ENCODE measurements at regions not wholly inside any gene's neighbourhood (a gene's known extent, or its start where the extent isn't known, plus 50 kb on each side); places are given as distances from the start of the nearest gene placed in this dataset.

DNA sequence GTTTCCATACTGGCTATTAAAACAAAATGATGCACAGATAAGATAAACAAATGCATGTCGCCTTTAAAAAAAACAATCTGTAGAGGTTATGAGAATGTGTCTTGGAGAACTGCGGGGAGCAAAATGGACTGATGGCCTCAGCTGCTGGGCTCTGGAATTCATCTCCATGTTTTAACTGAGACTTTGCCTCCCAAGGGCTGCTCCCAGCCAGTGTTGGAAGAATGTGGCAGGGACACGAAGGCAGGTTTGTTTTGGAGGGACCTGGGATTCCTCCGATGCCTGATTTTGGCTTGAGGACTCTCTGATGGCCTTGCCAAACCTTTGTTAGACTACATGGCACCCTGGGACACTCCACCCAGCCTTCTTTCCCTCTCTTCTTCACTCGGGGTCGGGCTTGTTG, 83.5 kb upstream of the AP1S2 start:
- H3K27ac ChIP-seq = no peak overlapping the region
- H3K4me3 ChIP-seq = no peak overlapping the region
- DNase-seq = no peak
- peaks cover 0 to 35% (median 0%) of the 10 kb centered on the region in 9 donors for H3K27me3 ChIP-seq
- H3K36me3 ChIP-seq = no peaks in the 10 kb centered on the region
- 69 to 79% (median 77%) methylated on average over 6 of the region's 6 CpGs for WGBS, 4 donors
- peaks cover 0 to 4% (median 0%) of the 10 kb centered on the region in 12 donors for H3K4me1 ChIP-seq
- H3K9me3 ChIP-seq = peaks cover 0 to 9% (median 0%) of the 10 kb centered on the region in 12 donors
- intact Hi-C loops (cut with DNase I) = no loop called here
- no peak for ATAC-seq
- TF ChIP-seq POLR2A (IDR thresholded peaks at IDR 0.05) (no peak), CTCF (IDR thresholded peaks at IDR 0.05) (no peak)

DNA sequence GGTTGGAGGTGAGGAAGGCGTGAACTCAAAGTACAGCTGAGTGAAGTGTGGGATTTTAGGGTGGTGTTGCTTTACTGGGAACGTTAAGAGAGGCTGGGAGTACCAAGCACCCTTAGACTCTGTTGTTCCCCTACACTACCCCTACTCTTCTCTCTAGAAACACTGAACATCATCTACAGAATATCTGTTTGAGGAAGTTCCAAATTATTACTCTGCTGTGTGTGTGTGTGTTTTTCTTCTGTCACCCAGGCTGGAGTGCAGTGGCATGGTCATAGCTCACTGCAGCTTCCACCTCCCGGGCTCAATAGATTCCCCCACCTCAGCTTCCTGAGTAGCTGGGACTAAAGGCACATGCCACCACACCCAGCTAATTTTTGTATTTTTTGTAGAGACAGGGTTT, 76.7 kb upstream of the AP1S2 start:
- no peak for DNase-seq
- Histone ChIP-seq H3K4me1 (peaks cover 0 to 4% (median 0%) of the 10 kb centered on the region in 12 donors), H3K9me3 (no peaks in the 10 kb centered on the region), H3K36me3 (no peaks in the 10 kb centered on the region), H3K27ac (no peak overlapping the region), H3K4me3 (no peak overlapping the region), H3K27me3 (peaks cover 0 to 71% (median 0%) of the 10 kb centered on the region in 9 donors)
- 56 to 68% (median 61%) methylated on average over 3 of the region's 3 CpGs for WGBS, 4 donors
- intact Hi-C loops (cut with DNase I) = loop anchor here in 1 of 10 donors (5.0 kb wide), 1 partner anchor 511 kb away; no protein-coding TSS in a partner anchor
- no peak for TF ChIP-seq POLR2A (IDR thresholded peaks at IDR 0.05)
- no peak for TF ChIP-seq CTCF (IDR thresholded peaks at IDR 0.05)
- ATAC-seq = no peak

GRCh38 chrX:15930585-15930984, 76.0 kb upstream of the AP1S2 start:
- peaks cover 0 to 71% (median 0%) of the 10 kb centered on the region in 9 donors for H3K27me3 ChIP-seq
- DNase-seq (no peak), ATAC-seq (no peak)
- intact Hi-C loops (cut with DNase I) = loop anchor here in 1 of 10 donors (5.0 kb wide), 1 partner anchor 512 kb away; no protein-coding TSS in a partner anchor
- H3K4me3 ChIP-seq = no peak overlapping the region
- no peak overlapping the region for H3K27ac ChIP-seq
- 23 to 51% (median 32%) methylated on average over 5 of the region's 5 CpGs for WGBS, 4 donors
- no peaks in the 10 kb centered on the region for H3K9me3 ChIP-seq
- peaks cover 0 to 4% (median 0%) of the 10 kb centered on the region in 12 donors for H3K4me1 ChIP-seq
- TF ChIP-seq POLR2A (IDR thresholded peaks at IDR 0.05) = no peak
- TF ChIP-seq CTCF (IDR thresholded peaks at IDR 0.05) = peak in 6 of 12 donors; percentile 20 to 49 (median 34)
- H3K36me3 ChIP-seq = no peaks in the 10 kb centered on the region

DNA sequence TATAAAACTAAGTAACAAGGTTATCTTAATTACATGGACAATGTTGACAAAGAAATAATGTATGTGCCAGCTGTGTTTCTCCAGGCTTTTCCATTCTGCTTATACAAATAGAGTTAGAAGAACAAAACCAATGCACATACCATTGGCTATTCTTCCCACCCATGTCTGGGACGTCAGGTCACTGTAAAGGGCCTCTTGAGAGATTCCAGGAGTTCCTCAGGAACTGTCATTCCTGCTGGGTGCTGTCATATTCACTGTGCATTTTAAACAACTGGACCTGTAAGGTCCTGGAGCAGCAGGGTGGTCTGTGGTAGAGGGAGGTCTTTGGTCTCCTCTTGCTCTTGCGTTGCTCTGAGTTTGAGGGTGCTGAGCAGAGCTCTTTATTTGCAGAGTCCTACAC, 74.6 kb upstream of the AP1S2 start:
- H3K9me3 ChIP-seq = no peaks in the 10 kb centered on the region
- TF ChIP-seq CTCF (IDR thresholded peaks at IDR 0.05) (no peak), POLR2A (IDR thresholded peaks at IDR 0.05) (no peak)
- H3K27ac ChIP-seq = no peak overlapping the region
- H3K27me3 ChIP-seq = peaks cover 0 to 78% (median 0%) of the 10 kb centered on the region in 9 donors
- WGBS, 4 donors = 40 to 59% (median 57%) methylated on average over 2 of the region's 2 CpGs
- H3K4me1 ChIP-seq = peaks cover 0 to 3% (median 0%) of the 10 kb centered on the region in 12 donors
- intact Hi-C loops (cut with DNase I) = no loop called here
- ATAC-seq = no peak
- DNase-seq = no peak
- H3K4me3 ChIP-seq = no peak overlapping the region
- H3K36me3 ChIP-seq = no peaks in the 10 kb centered on the region
